ENCODE measurements at regions not wholly inside any gene's neighbourhood (a gene's known extent, or its start where the extent isn't known, plus 50 kb on each side); places are given as distances from the start of the nearest gene placed in this dataset.

GRCh38 chr6:147811913-147812629 lies 303.6 kb downstream of the SAMD5 start:
- H3K27me3 ChIP-seq (ENCODE audit: insufficient read depth, low read length): 0 out of 2 replicates have a peak, but pooled peaks cover 3% of the 10 kb centered on the region
- H3K4me1 ChIP-seq (ENCODE audit: control insufficient read depth, insufficient read depth, low read length, unreplicated experiment): no peaks in the 10 kb centered on the region
- H3K4me3 ChIP-seq (ENCODE audit: low read depth, low read length): no peak overlapping the region
- H3K27ac ChIP-seq (ENCODE audit: low read depth, low read length): no peak overlapping the region
- H3K36me3 ChIP-seq (ENCODE audit: insufficient read depth, low read length): no peaks in the 10 kb centered on the region
- no peak overlapping the region for H2AFZ ChIP-seq (ENCODE audit: low read length, unreplicated experiment)
- H3K79me2 ChIP-seq (ENCODE audit: control insufficient read depth, insufficient read depth, low read length, unreplicated experiment): no peaks in the 10 kb centered on the region

- Histone ChIP-seq H3K79me2 (ENCODE audit: control insufficient read depth, insufficient read depth, low read length, unreplicated experiment) (no peaks in the 10 kb centered on the region), H3K4me3 (ENCODE audit: low read depth, low read length) (no peak overlapping the region), H3K4me1 (ENCODE audit: control insufficient read depth, insufficient read depth, low read length, unreplicated experiment) (no peaks in the 10 kb centered on the region), H3K27ac (ENCODE audit: low read depth, low read length) (no peak overlapping the region), H3K36me3 (ENCODE audit: insufficient read depth, low read length) (no peaks in the 10 kb centered on the region), H2AFZ (ENCODE audit: low read length, unreplicated experiment) (no peak overlapping the region), H3K27me3 (ENCODE audit: insufficient read depth, low read length) (no peaks in the 10 kb centered on the region)
Measured at GRCh38 chr6:147817042-147817689, 308.7 kb downstream of the SAMD5 start.

GRCh38 chr6:147820520-147820919 lies 312.0 kb downstream of the SAMD5 start:
- Histone ChIP-seq H3K4me3 (ENCODE audit: low read depth, low read length) (no peak overlapping the region), H3K27ac (ENCODE audit: low read depth, low read length) (no peak overlapping the region), H3K4me1 (ENCODE audit: control insufficient read depth, insufficient read depth, low read length, unreplicated experiment) (no peaks in the 10 kb centered on the region), H2AFZ (ENCODE audit: low read length, unreplicated experiment) (no peak overlapping the region), H3K36me3 (ENCODE audit: insufficient read depth, low read length) (no peaks in the 10 kb centered on the region), H3K27me3 (ENCODE audit: insufficient read depth, low read length) (no peaks in the 10 kb centered on the region), H3K79me2 (ENCODE audit: control insufficient read depth, insufficient read depth, low read length, unreplicated experiment) (no peaks in the 10 kb centered on the region)

- Histone ChIP-seq H2AFZ (ENCODE audit: low read length, unreplicated experiment) (no peak overlapping the region), H3K36me3 (ENCODE audit: insufficient read depth, low read length) (no peaks in the 10 kb centered on the region), H3K27ac (ENCODE audit: low read depth, low read length) (no peak overlapping the region), H3K27me3 (ENCODE audit: insufficient read depth, low read length) (no peaks in the 10 kb centered on the region), H3K4me3 (ENCODE audit: low read depth, low read length) (no peak overlapping the region; the same call in 1 of the 2 replicates), H3K4me1 (ENCODE audit: control insufficient read depth, insufficient read depth, low read length, unreplicated experiment) (no peaks in the 10 kb centered on the region), H3K79me2 (ENCODE audit: control insufficient read depth, insufficient read depth, low read length, unreplicated experiment) (no peaks in the 10 kb centered on the region)
Measured at GRCh38 chr6:147821295-147821897, 312.9 kb downstream of the SAMD5 start.

GRCh38 chr6:147823936-147824335 lies 315.4 kb downstream of the SAMD5 start:
- Histone ChIP-seq H3K4me1 (ENCODE audit: control insufficient read depth, insufficient read depth, low read length, unreplicated experiment) (no peaks in the 10 kb centered on the region), H3K4me3 (ENCODE audit: low read depth, low read length) (no peak overlapping the region)

GRCh38 chr6:147825848-147826247 lies 317.4 kb downstream of the SAMD5 start:
- H3K27me3 ChIP-seq (ENCODE audit: insufficient read depth, low read length): no peaks in the 10 kb centered on the region
- H2AFZ ChIP-seq (ENCODE audit: low read length, unreplicated experiment): no peak overlapping the region
- H3K36me3 ChIP-seq (ENCODE audit: insufficient read depth, low read length): no peaks in the 10 kb centered on the region
- H3K4me3 ChIP-seq (ENCODE audit: low read depth, low read length): no peak overlapping the region
- no peak overlapping the region for H3K27ac ChIP-seq (ENCODE audit: low read depth, low read length)
- no peaks in the 10 kb centered on the region for H3K79me2 ChIP-seq (ENCODE audit: control insufficient read depth, insufficient read depth, low read length, unreplicated experiment)
- no peaks in the 10 kb centered on the region for H3K4me1 ChIP-seq (ENCODE audit: control insufficient read depth, insufficient read depth, low read length, unreplicated experiment)

More at GRCh38 chr6:147823936-147824335, 315.4 kb downstream of the SAMD5 start:
- Histone ChIP-seq H3K36me3 (ENCODE audit: insufficient read depth, low read length) (no peaks in the 10 kb centered on the region), H3K27me3 (ENCODE audit: insufficient read depth, low read length) (no peaks in the 10 kb centered on the region), H2AFZ (ENCODE audit: low read length, unreplicated experiment) (no peak overlapping the region), H3K79me2 (ENCODE audit: control insufficient read depth, insufficient read depth, low read length, unreplicated experiment) (no peaks in the 10 kb centered on the region), H3K27ac (ENCODE audit: low read depth, low read length) (no peak overlapping the region)

- H2AFZ ChIP-seq (ENCODE audit: low read length, unreplicated experiment): no peak overlapping the region
- no peaks in the 10 kb centered on the region for H3K36me3 ChIP-seq (ENCODE audit: insufficient read depth, low read length)
- H3K27me3 ChIP-seq (ENCODE audit: insufficient read depth, low read length): no peaks in the 10 kb centered on the region
- no peaks in the 10 kb centered on the region for H3K79me2 ChIP-seq (ENCODE audit: control insufficient read depth, insufficient read depth, low read length, unreplicated experiment)
- no peak overlapping the region for H3K27ac ChIP-seq (ENCODE audit: low read depth, low read length)
- H3K4me1 ChIP-seq (ENCODE audit: control insufficient read depth, insufficient read depth, low read length, unreplicated experiment): no peaks in the 10 kb centered on the region
- no peak overlapping the region for H3K4me3 ChIP-seq (ENCODE audit: low read depth, low read length)
Measured at GRCh38 chr6:147826698-147827097, 318.2 kb downstream of the SAMD5 start.

GRCh38 chr6:147829418-147829817 lies 320.9 kb downstream of the SAMD5 start:
- Histone ChIP-seq H3K36me3 (ENCODE audit: insufficient read depth, low read length) (no peaks in the 10 kb centered on the region), H3K4me1 (ENCODE audit: control insufficient read depth, insufficient read depth, low read length, unreplicated experiment) (no peaks in the 10 kb centered on the region), H3K79me2 (ENCODE audit: control insufficient read depth, insufficient read depth, low read length, unreplicated experiment) (no peaks in the 10 kb centered on the region), H3K27ac (ENCODE audit: low read depth, low read length) (no peak overlapping the region), H3K27me3 (ENCODE audit: insufficient read depth, low read length) (no peaks in the 10 kb centered on the region), H3K4me3 (ENCODE audit: low read depth, low read length) (no peak overlapping the region), H2AFZ (ENCODE audit: low read length, unreplicated experiment) (no peak overlapping the region)

GRCh38 chr6:147829835-147830234 lies 321.3 kb downstream of the SAMD5 start:
- H3K79me2 ChIP-seq (ENCODE audit: control insufficient read depth, insufficient read depth, low read length, unreplicated experiment): no peaks in the 10 kb centered on the region
- H3K4me1 ChIP-seq (ENCODE audit: control insufficient read depth, insufficient read depth, low read length, unreplicated experiment): no peaks in the 10 kb centered on the region
- H3K4me3 ChIP-seq (ENCODE audit: low read depth, low read length): no peak overlapping the region
- no peak overlapping the region for H2AFZ ChIP-seq (ENCODE audit: low read length, unreplicated experiment)
- H3K36me3 ChIP-seq (ENCODE audit: insufficient read depth, low read length): no peaks in the 10 kb centered on the region
- no peaks in the 10 kb centered on the region for H3K27me3 ChIP-seq (ENCODE audit: insufficient read depth, low read length)
- no peak overlapping the region for H3K27ac ChIP-seq (ENCODE audit: low read depth, low read length)

GRCh38 chr6:147831356-147831755 lies 322.9 kb downstream of the SAMD5 start:
- Histone ChIP-seq H3K36me3 (ENCODE audit: insufficient read depth, low read length) (no peaks in the 10 kb centered on the region), H3K79me2 (ENCODE audit: control insufficient read depth, insufficient read depth, low read length, unreplicated experiment) (no peaks in the 10 kb centered on the region), H3K4me1 (ENCODE audit: control insufficient read depth, insufficient read depth, low read length, unreplicated experiment) (no peaks in the 10 kb centered on the region), H3K27ac (ENCODE audit: low read depth, low read length) (no peak overlapping the region), H3K4me3 (ENCODE audit: low read depth, low read length) (no peak overlapping the region), H2AFZ (ENCODE audit: low read length, unreplicated experiment) (no peak overlapping the region), H3K27me3 (ENCODE audit: insufficient read depth, low read length) (no peaks in the 10 kb centered on the region)

GRCh38 chr6:147833607-147834006 lies 325.1 kb downstream of the SAMD5 start:
- H2AFZ ChIP-seq (ENCODE audit: low read length, unreplicated experiment): no peak overlapping the region
- no peaks in the 10 kb centered on the region for H3K79me2 ChIP-seq (ENCODE audit: control insufficient read depth, insufficient read depth, low read length, unreplicated experiment)
- H3K4me3 ChIP-seq (ENCODE audit: low read depth, low read length): no peak overlapping the region
- H3K27me3 ChIP-seq (ENCODE audit: insufficient read depth, low read length): no peaks in the 10 kb centered on the region
- H3K4me1 ChIP-seq (ENCODE audit: control insufficient read depth, insufficient read depth, low read length, unreplicated experiment): no peaks in the 10 kb centered on the region
- no peaks in the 10 kb centered on the region for H3K36me3 ChIP-seq (ENCODE audit: insufficient read depth, low read length)
- H3K27ac ChIP-seq (ENCODE audit: low read depth, low read length): no peak overlapping the region

Data from ACC112 (cell line).